ENCODE measurements at regions not wholly inside any gene's neighbourhood (a gene's known extent, or its start where the extent isn't known, plus 50 kb on each side); places are given as distances from the start of the nearest gene placed in this dataset.
A peak's percentile ranks its signal among the peaks of the same experiment; 100 is the strongest.

GRCh38 chr1:189859385-189859977, 618.2 kb downstream of the BRINP3 start:
- DNase-seq = peak; percentile 51

DNA sequence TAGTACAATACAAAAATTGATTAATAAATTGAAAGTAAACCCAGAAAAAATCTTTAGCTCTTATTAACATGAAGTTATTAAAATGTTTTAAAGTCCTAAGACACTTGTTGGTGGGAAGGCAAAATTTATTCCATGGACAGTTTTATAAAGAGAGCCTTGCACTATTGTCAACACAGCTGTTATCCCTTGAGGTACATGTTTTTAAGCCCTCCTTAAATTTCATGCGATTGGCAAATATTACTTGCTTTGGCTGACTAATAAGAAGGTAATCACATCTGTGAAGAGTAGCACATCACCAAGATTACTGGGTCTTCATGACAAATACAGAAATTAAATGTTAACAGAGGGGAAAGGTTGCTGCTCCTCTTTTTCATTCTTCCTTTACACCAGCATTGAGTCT, 611.1 kb downstream of the BRINP3 start:
- no peak for DNase-seq

- DNase-seq = no peak
Observed at GRCh38 chr1:189868021-189868420, 609.6 kb downstream of the BRINP3 start.

GRCh38 chr1:189874715-189875435, 602.8 kb downstream of the BRINP3 start:
- DNase-seq = no peak

- DNase-seq = no peak
Observed at GRCh38 chr1:189880135-189880534, 597.5 kb downstream of the BRINP3 start.

- DNase-seq = no peak
Observed at GRCh38 chr1:189899686-189900425, 577.8 kb downstream of the BRINP3 start.

GRCh38 chr1:189904509-189904908, 573.2 kb downstream of the BRINP3 start:
- no peak for DNase-seq

- DNase-seq = no peak
Observed at GRCh38 chr1:189908113-189908512, 569.6 kb downstream of the BRINP3 start.

DNA sequence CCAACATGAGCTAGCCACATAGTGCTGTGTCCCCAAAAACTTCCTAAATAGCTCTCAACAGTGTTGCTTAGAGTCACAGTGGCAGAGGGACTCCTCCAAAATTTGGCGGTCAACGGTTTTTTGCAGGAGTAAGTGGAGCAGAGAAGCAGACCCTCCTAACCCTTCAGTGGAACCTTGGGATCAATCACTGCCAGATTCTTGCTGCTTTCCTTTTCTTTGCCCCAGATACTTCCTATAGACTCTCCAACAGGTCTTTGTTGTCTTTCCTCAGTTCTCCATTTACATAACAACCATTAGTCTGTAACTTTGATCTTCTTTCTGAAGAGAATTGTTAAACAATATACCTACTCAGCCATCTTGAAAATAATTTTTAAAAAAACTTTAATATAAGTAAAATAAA, 556.1 kb downstream of the BRINP3 start:
- no peak for DNase-seq

DNA sequence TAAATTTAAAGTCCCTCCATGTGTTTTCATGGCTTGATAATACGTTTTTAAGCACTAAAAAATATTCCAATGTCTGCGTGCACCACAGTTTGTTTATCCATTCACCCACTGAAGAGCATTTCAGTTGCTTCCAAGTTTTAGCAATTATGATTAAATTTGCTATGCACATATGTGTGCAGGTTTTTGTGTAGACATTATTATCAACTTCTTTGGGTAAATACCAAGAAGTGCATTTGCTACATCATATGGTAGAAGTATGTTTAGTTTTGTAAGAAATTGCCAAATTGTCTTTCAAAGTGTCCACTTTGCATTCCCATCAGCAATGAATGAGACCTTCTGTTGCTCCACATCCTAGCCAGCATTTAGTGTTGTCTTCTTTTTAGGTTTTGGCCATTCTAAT, 550.0 kb downstream of the BRINP3 start:
- DNase-seq = no peak

DNA sequence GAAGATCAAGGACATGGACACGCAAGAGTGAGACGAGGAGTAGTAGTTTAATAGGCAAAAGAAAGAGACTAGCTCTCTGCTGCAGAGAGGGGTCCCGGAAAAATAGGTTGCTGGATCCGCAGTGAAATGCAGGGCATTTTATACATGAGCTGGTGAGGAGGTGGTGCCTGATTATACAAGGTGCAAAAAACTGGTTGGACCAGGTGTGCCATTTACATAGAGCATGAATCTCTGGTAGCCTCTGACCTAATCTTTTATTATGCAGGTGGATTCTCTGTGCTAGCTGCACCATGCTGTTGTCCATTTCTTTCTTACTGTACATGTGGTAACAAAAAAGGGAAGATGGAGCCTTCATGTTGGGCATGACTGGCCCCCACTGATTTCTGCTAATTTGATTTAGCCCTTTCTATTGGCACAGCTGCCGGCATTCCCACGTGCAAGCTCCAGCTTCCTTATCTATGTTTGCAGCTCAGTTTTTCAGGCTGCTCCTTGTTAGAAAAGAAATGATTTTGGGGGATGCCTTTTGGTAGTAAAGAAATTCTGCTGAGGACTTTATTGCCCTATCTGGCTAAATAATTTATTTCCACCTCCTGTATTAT, 548.1 kb downstream of the BRINP3 start:
- no peak for DNase-seq

DNA sequence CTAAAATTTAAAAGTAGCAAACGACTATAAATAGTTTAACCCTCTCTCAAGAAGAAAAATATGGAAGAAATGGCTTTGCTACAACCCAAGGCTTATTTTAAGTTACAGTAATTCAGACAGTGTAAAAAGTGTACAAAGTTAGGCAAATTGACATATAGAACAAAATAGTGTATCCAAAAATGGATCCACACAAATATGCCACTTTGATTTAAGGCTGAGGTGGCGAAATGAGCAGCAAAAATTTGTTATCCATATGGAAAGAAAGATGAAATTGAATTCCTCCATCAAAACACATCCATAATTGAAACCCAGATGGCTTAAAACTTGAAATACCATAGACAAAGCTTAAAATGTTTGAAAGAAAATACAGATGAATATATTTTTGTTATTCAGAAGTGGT, 540.8 kb downstream of the BRINP3 start:
- DNase-seq = no peak

DNA sequence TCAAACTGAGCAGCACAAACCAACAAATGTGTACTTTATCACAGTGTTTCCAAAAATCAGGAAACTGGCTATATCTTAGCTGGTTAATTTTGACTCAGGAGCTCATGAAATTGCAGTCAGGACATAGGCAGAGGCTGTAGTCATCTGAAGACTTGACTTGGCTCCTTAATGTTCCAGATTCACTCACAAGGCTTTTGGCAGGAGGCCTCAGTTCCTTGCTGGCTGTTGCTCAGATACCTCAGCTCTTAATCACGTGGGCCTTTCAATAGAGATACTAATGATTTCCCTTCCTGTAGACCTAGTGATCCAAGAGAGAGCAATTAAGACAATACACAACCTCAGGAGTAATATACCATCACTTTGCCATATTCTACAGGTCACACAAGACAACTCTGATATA, 537.7 kb downstream of the BRINP3 start:
- no peak for DNase-seq

DNA sequence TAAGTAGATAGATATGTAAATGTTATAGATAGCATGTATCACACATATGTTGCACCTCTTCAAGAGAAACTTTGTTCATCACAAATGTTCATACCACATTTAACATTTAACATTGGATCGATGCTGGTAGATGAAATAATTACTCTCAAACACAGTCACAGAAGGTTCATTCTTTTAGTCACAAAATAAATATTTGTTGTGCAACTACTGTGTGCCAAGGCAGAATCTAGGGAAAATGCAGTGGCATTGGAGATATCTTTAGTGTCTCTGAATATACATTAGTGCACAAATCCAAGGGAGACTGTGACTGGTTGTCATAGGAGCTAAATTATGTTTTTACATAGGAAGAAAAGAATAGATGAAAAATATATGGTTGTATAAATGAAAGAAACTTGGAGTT, 535.7 kb downstream of the BRINP3 start:
- no peak for DNase-seq

DNA sequence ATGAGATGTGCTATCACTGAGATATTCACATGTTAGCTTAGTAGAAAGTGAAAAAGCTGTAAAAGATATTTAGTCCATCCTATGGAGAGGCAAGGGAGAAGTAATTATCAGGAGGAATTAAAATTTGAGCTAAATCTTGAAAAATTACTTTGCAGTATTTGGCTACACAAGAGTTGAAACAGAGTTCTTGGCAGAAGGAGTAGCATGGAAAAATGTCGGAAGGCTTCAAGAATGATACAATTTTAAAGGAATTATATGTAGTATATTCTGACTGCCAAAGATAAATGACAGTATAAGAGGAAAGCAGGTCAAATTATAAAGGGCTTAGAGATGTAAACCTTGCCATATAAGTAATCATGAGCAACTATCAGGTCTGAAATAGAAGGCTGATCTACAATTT, 518.9 kb downstream of the BRINP3 start:
- no peak for DNase-seq

DNA sequence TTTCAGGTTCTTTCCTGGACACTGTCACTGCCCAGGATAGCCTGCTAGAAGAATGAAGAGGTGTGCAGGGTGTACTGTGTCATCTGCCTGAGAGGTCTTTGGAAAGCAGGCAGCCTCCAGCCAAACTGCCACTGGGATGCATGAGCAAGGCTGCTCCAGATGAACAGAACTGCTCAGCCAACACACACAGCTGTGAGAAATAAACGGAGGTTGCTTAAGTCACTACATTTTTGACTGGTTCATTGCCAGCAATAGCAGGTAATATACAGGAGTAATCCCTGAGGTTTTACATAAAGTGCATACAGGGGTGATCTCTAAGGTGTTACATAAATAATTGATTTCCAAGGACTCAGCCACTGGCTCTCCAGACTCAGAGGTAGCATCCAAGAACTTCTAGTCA, 516.9 kb downstream of the BRINP3 start:
- DNase-seq = no peak

GRCh38 chr1:189962181-189962580, 515.5 kb downstream of the BRINP3 start:
- no peak for DNase-seq

DNA sequence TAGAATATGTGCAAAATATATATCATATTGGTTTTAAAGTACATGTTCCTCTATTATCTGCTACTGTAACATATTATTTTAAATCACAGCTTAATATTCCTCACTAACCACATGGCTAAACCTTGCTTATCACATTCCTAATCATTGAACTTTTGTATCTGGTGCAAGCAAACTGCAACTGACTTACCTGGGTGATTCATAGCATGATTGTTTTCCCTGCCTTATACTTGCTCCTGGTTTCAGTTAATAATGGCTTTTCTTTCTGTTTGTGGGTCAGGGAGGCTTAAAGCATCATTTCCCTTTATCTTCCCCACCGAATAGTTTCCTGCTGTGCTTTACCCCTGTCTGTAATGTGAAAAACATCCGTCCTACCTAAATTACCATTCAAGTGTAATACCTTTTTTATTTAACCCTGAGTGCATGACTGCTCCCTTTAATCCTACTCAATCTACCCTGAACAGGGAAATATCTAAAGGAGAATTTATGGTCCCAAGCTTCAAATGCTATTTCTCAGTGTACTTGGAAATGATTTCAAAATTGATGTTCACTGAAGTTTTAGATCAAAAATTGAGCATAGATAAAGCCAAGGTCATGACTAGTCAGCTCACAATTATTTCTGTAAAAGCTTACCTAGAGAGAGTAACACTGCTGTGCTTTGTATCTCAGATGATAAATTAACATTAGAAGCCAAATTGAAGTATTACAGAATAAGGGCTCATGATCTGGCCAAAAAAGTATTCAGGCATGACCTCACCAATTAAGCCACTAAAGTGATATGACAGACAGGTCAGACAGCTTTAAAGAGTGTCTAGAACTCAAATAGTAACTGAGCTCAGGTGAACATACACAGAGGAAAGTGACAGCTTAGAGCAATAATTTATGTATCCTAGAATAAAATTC, 507.1 kb downstream of the BRINP3 start:
- DNase-seq = no peak

DNA sequence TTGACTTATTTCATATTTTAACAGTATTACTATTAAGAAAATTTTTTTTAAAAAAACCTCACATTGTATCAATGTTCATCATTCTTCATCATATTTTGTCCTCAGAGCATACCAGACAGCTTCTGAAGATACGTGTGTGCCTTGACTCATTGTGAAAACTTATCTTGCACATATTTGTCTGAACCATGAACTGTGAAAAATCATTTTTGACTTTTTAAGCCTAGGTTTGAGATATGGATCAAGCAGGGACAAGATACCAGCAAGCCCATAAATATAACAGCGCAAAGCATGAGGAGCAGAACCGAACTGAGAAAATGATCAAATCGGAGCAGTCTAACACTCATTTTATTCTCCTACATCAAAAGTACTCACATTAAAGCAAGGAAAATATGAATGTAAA, 506.0 kb downstream of the BRINP3 start:
- DNase-seq = no peak

GRCh38 chr1:189977184-189977583, 500.5 kb downstream of the BRINP3 start:
- no peak for DNase-seq

- DNase-seq = no peak
Observed at GRCh38 chr1:189983166-189983890, 494.3 kb downstream of the BRINP3 start.

DNA sequence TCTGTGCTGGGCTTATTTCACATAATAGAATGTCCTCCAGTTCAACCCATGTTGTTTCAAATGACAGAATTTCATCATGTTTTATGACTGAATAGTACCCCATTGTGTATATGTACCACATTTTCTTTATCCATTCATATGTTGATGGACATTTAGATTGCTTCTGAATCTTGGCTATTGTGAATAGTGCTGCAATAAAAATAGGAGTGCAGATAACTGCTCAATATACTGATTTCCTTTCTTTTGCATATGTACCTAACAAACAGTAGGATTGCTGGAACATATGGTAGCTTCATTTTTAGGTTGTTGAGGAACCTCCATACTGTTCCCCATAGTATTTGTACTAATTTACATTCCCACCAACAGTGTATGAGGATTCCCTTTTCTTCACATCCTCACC, 491.1 kb downstream of the BRINP3 start:
- DNase-seq = no peak

All from hematopoietic multipotent progenitor cell treated with erythropoietin and hydrocortisone succinate and interleukin-3 and kit ligand, for 6 days (in vitro differentiated cells).